Heart left ventricle (tissue), 13 donors: ENCODE measurements at regions not wholly inside any gene's neighbourhood (a gene's known extent, or its start where the extent isn't known, plus 50 kb on each side); places are given as distances from the start of the nearest gene placed in this dataset.

Experiments
- POLR2A ChIP-seq, 2 donors: fragments of 450-650 bp; IDR thresholded peaks; one replicate each; pipeline ENCODE4 v1.6.1; 2017; ENCODE audit warnings: antibody characterized with exemption in 2 of 2, mild to moderate bottlenecking in 2 of 2, moderate library complexity in 2 of 2
- TF ChIP-seq, protein P1 (sequence below), 12 donors: fragments of 200-600 bp; sonication (generic) in 4 of 12; IDR thresholded peaks; one replicate each; pipeline versions ENCODE4 v1.5.0 to v1.8.0; 2018 to 2022; ENCODE audit warnings: antibody characterized with exemption in 12 of 12, mild to moderate bottlenecking in 5 of 12
- donor health status: ischemic (EF 13 %, LVEDD 7.1; RV severe dilation, severe dysfunction).
- donor health status: DM: no; HTN: yes; CAD: no.
- donor health status: DM: no; HTN: no; CAD: no.
- donor health status: ischemic (EF 25% LVEDD 6.9; RV normal size, moderate dysfunction).
- donor health status: ischemic (EF 25% LVEDD 5.7; RV mildly dilated, moderate dysfunction).
- donor health status: ischemic (EF 35%, LVEDD 5.7; RV mildly dilated, moderate dysfunction).
- donor health status: nonischemic (EF 11% LVEDD 7.7; RV severe dilation, severe dysfunction).
- donor health status: DM: yes; HTN: yes; CAD: no.
- donor health status: PGD.
- donor health status: ischemic (EF 29% LVEDD 5.4; RV normal size, mild dysfunction).
- donor health status: nonischemic (EF 23%, LVEDD 6.1; RV moderate dilation, normal function).

DNA sequence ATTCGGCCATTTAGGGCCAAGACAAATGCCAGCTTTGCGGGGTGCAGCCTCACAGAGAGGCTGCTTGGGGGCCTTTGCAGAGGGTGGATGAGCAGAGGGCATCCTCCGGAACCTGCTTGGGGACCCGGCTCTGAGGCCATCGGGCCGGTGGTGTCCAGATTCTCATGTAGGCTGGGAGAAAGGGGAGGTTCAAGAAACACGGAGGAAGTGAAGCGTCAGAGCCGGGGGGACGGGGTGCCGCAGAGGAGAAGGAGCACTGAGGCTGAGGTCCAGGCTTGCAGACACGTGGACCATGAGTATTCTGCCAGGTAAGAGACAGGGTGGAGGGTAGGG is 150.7 kb upstream of the SHH start:
- TF ChIP-seq, protein P1, sequence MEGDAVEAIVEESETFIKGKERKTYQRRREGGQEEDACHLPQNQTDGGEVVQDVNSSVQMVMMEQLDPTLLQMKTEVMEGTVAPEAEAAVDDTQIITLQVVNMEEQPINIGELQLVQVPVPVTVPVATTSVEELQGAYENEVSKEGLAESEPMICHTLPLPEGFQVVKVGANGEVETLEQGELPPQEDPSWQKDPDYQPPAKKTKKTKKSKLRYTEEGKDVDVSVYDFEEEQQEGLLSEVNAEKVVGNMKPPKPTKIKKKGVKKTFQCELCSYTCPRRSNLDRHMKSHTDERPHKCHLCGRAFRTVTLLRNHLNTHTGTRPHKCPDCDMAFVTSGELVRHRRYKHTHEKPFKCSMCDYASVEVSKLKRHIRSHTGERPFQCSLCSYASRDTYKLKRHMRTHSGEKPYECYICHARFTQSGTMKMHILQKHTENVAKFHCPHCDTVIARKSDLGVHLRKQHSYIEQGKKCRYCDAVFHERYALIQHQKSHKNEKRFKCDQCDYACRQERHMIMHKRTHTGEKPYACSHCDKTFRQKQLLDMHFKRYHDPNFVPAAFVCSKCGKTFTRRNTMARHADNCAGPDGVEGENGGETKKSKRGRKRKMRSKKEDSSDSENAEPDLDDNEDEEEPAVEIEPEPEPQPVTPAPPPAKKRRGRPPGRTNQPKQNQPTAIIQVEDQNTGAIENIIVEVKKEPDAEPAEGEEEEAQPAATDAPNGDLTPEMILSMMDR (IDR thresholded peaks at IDR 0.05), result no peak
- no peak for TF ChIP-seq POLR2A (IDR thresholded peaks at IDR 0.05)
